Fibroblast of peridontal ligament (primary cell): ENCODE measurements at regions not wholly inside any gene's neighbourhood (a gene's known extent, or its start where the extent isn't known, plus 50 kb on each side); places are given as distances from the start of the nearest gene placed in this dataset.

ENCODE experiments used
- DNase-seq: peaks from one replicate; pipeline ENCODE4 v3.0.0-alpha.2; 2010; ENCODE audit errors: extremely low read depth

DNA sequence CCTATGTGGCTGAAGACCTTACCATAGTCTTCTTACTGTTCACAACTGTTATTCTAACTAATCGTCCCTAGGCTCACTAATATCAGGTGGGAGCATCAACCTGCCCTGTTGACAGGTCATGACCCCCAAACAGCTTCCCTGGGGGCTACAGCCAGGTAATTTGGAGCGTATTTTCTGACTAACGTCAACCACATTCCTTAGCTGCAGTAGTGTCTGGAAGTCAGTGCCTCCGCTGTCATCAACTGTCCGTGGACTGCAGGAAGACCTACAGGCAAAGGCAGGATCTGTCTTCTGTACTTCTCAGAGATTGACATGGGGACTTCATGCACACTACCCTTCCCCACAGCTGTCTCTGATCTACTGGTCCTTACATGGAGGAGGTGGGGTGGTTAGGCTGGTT, 456.9 kb downstream of the BCL11A start:
- no peak for DNase-seq

DNA sequence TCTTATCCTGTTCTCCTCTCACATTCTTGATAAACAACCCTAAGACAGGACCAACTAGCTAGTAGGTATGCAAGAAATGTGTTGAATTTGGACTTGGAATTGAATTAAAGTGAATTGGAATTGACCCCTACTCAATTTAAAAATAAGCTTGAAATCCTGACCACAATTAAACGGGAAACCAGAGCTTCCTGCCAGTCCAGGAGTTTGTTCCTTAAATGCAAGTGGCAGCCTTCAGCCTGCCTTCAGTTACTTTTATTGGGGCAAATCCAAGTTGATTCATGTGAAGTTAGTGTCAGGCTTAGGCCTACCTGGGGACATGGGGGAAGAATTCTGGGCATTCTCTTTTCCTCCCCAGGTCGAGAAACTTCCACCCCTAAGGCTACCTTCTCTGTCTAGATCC, 457.6 kb downstream of the BCL11A start:
- DNase-seq = no peak

DNA sequence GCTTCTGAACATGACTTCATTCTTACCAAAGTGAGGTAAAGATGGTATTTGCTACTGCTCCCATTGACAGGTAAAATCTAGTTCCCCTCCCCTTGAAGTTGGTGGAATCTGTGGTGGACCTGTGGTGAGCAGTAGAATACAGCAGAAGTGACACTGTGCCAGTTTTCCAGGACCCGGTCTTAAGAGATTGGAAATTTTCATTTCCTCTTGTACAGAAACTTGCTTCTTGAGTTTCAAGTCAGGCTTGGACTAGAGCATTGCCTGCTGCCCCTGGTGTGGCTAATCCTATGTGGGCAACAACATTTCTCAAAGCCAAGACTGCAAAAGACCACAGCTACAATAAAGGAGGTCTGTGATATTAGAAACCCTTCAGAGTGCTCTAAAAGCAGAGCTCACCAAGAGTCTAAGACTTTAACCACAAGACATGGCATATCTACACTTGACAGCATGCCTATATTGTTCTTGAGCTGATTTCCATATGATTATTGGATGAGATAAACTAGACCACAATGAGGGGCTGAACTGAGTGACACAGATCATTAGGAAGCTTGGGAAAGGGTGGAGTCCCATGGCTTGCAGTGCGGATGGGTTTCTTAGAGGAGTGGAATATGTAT, 458.1 kb downstream of the BCL11A start:
- DNase-seq = no peak

DNA sequence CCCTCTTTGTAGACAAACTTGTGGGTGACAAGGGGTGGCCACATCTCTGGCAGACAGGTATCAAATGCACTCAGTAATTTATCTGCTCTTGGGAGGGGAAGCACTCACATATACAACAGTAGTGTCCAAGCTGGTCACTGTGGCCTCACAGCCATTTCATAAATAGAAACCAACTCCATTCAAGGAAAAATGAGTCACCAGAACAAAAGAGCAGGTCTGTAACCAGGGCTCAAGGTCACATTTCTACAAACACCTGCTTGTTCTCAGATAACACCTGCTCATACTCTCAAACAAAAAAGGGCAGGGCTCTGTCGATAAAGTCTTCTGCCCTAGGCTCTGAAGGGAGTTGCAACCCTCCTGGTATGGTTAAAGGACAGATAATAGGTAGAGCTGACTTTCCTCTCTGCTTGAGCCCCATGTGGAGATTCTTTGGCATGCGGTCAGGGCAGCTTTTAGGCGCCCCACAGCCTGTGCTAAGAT, 459.0 kb downstream of the BCL11A start:
- DNase-seq = no peak

DNA sequence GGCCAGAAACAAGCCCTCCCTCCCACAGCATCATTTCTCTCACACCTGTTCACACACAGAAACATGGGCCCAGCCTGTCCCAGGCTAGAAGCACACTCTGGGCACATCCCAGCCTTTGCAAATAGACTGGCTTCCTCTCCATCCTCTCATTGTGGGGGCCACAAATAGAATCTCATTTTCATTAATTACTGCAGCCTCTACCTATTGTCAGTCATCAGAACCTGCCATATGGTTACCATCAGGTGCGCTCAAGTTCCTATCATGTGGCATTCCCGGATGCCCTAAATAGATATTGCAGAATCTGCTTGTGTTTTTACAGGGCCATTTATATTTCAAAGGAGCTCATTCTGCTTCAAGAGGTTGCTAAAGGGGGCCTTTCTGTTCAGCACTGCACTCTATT, 460.7 kb downstream of the BCL11A start:
- no peak for DNase-seq

DNA sequence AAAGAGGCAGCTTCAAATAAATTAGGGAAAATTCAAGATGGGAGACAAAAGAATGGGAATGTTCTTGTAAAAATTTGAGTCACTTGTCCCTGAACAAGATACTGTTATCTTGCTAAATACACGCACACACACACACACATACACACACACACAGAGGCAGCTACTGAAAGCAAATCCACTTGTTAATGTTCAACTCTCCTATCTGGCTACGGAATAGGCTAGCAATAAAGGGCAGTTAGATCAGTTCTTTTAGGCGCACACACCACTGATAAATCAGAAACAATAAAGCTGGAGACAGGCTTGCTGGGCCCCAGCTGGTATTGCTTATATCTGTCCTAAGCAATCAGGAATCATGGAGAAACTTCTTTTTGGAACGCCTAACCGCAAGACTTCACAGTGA, 461.6 kb downstream of the BCL11A start:
- no peak for DNase-seq

DNA sequence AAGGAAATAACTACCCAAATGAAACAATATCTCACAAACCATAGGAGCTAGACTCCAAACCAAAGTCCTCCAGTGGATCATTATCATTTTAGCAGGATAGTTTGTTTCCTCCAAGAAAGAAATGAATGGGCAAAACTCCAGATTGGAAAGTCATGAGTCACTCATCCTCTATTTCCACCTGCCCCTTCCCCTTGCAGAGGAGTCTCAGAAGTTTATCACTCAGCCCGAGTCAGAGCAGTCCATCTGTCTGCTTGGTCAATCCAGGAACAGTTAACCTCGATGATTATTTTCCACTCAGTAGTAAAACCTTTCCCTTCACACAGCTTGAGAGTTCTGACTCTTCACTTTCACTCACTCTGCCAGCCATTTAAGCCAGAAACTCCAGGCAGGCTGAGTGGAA, 462.2 kb downstream of the BCL11A start:
- DNase-seq = no peak

DNA sequence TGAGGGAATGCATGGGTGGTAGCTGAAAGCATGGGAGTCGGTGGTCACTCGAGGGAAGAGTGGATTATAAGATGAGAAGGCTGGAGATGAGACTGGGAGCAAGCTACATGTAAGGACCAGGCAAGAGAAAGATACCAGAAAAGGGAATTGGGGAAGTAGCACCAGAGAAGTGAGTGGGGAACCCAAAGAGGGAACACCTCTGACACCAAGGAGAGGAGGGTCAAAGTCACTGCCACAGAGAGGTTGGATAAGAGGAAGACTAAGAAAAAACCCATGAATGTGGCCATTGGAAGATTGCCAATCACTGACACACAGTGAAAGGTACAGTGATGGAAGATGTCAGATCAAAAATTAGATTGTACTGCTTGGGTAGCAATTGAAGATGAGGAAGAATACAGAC, 473.9 kb downstream of the BCL11A start:
- DNase-seq = no peak

DNA sequence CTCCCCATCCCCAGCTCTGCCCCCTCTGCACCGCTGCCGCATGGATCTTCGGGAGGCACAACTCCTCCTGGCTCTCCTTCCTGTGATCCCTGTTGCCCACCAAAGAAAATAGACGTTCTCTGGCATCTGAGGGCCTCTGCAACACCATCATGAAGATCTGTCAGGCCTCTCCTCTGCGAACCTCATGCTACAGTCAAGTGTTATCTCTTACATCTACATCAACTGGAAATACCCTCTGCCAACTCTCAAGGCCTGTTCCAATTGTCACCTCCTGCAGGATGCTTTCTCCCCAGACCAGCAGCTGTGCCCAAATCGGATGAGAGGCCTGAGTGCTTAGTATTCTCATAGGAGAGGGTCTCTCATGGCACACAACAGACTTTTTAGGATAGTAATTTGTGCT, 478.4 kb downstream of the BCL11A start:
- DNase-seq = no peak

DNA sequence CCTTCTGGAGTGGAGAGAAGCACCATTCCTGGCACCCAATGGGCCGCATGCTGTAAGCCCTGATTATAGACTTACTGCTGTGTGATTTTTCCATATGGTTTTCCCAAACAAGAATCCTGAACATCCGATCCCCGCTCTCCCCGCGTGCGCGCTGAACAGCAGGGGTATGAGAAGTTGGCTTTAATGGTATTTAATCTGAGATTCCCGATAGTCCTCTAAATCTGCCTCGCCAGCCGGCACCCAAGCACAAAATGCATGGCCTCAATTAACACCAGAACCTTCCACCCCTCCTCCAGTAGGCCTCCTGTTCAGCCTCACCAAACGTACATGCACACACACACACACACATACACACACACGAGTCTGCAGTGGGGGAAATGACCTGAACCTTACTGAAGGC, 480.3 kb downstream of the BCL11A start:
- no peak for DNase-seq

DNA sequence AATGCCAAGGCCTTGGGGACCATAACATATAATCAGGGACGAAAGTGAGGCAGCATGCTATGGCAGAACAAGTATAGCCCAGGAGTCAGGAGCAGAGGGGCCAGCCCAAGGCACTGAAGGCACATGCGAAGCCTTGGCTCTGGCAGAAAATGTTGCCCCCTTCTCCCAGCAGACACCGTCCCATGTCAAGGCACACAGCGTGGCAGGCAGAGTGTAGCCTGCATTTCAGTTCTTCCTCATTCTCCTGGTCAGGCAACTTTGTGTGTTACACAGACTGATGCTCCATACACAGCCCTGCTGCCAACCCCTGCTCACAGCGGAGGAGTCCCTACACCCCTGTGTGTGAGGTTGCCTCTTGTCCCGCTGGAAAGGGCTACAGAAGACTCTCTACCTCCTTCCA, 480.8 kb downstream of the BCL11A start:
- no peak for DNase-seq

DNA sequence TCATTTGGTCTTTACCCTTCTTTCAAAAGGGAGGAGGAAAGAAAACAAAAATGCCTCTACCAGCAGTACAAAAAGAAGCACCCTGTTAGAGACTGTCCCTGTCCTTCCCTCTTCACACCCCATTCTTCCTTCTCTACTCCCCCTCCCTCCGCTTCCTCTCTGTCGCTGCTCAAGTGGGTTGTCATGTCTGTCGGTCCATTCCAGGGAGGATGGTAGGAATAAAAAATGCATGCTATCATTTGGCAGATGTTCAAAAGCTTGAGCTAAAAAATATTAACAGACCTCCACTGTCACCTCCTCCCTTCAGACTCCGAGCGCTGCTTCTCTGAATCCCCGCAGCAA, 482.0 kb downstream of the BCL11A start:
- DNase-seq = no peak

DNA sequence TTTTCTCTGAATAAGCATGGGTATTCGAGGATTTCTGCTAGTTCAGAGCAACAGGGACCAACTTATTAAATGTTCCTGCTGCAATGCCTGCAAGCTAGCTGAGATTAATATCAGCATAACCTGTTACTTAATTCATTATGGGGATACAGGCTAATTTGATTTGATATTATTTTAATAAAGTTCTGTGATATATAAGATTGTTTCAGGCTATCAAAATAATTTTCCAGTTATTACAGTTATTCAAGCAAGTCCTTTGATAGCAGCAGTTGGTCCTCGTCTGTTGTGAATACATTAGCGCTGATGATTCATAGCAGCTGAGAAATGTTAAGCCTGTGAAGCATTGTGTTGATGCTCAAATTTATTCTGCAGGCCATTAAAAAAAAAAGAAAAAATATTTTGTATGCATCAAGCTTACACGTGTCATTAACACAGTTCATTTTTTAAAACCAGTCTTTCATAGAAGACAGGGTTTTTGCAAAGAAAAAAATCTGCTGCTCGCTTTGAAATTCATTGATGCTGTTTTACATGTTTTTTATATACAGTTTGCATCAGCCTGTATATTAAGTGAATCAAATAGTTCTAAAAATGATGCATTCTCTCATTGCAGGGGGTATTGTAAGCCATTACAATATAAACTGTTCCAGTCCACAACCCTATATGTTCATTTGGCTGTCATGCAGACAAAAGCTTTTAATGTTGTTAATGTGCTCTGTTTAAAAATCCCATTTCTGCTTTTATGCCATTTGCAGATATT, 482.5 kb downstream of the BCL11A start:
- DNase-seq = no peak

DNA sequence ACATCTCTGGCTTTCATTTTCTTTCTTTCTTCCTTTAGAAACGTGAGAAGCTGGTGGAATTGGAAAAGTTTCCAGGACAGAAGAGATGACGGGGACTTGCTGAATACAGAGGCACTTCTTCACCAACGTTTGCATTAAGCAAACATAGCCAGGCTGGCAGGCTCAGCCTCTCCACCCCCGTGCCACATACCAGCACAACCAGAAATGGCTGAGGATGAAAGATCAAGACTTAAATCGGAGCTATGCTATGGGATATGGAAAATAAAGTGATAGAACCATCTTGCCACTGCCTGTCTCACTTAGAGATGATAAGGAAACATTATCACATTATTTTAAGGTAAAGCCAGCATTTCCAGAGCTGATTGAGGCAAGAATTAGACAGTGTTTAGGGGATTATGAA, 483.3 kb downstream of the BCL11A start:
- no peak for DNase-seq

DNA sequence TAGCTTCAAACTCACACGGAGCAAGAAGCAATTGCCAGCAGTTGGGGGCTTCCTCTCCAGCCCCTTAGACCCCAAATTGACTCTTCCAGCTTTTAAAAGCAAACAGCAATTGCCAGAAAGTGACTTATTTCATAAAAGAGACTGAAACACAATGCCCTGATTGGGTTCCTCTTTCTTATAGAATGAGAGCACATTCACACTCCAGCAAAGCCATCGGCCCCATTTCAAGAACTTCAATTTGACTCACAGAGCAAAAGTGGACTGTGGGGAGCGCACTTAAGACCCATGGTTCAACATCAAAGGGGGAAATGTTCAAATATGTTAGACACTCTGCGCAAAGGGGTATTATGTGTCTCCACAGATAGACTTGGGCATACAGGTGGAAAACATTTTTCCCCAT, 484.7 kb downstream of the BCL11A start:
- no peak for DNase-seq

DNA sequence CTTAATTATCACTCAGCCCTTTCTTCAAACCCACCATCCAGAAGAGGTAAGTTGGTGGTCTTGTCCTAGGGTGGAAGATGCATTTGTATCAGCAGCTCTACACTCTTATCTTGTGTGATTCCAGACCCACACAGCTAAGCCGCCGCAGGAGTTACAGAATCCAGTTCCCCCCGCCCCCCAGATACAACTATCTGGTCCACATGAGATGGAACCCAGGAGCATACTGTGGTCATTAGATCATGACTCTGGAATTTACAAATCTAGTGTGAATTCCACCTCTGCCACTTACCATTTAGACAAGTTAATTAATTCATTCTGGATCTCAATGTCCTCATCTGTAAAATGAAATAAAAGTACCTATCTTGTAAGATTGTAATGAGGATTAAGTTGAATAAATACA, 486.4 kb downstream of the BCL11A start:
- DNase-seq = no peak

DNA sequence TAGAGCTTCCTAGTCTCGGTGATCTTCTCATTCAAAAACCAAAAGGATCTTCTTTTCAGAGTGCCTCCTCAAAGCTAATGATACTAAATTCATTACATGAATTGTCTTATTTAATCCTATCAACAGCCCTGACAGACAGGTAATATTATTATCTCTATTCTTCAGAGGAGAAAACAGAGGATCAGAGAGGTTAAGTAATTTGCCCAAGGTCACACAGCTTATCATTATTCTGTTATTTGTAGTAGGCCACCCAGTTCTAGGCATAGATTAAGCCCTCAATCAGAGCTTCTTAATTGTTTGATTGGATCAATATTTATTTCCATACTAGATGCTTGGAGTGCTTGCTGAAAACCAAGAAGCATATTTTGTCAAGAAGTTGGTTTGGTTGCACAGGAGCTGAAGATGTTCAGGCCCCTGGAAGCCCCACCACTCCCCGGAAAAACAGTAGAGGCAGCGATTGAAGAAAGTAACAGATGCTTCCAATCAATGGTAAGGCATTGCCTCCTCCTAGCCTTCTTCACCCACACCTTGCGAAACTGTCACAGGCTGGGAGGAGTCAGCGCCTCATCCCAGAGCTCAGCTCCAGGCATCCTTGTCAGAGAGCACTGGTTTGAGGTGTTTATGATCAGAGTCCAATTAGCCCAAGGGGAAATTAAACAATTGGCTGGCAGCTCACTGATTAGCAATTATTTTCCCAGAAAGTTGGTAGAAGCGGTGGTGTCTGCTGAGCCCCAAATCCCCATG, 487.2 kb downstream of the BCL11A start:
- no peak for DNase-seq

DNA sequence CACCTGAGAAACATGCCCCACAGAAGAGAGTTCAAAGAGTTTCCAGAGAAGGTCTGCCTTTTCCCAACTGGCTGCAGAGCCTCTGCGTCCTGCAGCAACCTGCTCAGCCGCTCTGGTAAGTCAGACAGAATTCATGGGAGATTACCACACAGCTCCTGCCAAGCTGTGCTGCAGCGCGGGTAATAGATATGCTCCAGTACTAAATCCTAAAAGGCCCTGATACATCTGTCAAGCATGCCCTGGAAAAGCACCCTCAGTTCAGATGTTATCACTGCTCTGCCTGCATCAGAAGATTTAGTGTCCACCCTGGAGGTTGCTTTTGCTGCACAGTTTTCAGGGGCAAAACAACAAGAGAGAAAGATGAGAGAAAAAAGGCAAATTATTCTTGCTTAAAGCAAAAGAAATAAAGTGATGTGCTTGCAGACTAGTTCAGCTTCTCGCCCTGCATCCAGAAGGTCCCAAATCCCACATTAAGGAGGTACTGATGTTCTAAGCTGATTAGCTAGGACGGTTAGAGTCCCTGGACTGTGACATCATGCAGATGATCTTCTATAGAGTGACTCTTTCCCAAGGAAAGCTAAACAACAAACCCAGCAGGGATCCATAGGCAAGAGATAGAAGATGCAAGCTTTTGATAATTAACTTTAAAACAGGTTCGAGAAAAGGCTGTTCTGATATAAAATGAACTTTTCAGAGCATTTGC, 488.6 kb downstream of the BCL11A start:
- no peak for DNase-seq

DNA sequence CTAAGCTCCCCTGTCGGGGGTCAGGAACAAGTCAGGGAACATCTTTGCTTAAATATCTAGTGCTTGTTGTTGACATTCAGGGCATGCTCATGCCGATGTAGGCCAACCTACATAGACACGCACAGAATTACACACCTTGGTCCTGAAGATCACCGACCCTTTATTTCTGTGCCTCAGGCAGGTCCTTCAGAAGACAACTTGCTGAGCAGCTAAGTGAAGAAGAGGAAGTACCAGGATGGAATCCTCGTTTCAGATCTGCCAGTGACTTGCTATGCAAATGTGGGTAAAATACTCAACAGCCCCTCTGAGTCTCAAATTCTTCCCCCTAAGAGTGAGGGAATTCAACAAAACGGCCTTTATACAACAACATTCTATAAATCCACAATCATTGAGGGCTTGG, 494.7 kb downstream of the BCL11A start:
- DNase-seq = no peak

DNA sequence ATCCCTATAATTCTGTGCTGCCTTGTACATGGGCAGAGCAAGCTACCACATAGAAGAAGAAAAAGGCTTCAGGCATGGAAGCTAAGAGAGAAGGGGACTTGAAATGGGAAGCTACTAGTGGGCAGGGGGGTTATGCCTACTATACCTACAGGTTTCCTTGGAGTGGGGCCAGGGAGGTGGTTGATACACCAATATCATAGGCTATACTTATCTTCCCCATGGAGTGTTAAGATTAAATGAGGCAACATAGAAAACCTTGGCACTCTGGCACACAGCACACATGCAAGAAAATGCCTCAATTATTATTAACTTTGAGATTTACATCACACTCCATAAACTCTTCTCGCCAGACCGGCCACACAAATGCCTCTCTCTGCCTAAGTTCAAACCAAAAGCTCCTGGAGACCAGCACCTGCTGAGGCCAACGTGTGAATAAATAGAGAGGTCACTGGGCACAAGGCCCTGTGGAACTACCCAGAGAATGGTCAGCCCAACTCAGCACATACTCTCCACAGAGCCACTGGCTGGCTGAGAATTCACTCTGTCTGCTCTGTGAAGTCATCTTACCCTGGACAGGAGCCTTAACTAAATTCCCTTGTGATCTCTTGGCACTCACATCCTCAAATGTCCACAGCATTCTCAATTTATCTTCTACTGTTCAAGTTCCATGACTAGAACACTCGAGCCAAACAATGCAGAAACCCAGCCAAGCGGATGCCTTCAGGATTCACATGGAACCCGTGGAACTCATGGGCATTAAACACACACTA, 498.7 kb downstream of the BCL11A start:
- DNase-seq = no peak

DNA sequence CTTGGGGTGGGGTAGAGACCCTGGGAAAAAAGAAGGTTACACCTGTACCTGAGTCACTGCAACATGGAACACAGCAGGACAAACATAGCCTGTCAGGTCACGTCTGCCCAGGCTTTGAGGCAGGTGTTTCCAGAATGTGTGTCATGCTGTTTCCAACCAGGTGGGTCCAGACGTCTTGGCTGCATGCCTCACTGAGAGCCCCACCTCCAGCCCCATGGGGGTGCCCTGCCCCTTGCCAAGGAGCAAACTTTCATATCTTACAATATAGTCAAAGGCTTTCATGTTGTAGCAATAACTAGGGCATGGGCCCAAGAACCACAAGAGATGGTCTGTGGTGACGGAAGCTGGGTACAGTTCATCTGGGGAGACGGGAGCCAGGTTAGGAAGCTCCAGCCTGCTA, 499.7 kb downstream of the BCL11A start:
- no peak for DNase-seq

DNA sequence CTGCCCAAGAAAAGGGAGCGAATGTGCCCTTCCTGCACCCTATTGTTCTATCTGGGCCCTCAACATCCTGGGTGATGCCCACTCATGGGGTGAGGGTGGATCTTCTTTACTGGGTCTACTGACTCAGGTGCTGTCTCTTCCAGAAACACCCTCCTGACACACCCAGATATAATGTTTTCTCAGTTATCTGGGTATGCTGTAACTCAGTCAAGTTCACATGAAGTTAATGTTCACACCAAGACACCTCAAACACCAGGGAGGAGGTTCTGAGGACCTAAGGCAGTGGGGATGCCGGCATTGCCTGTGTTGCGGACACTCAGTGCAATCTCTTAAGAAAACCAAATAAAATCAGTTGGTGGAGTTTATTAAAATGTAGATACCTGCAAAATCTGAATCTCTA, 500.9 kb downstream of the BCL11A start:
- no peak for DNase-seq
